Keratinocyte (primary cell): ENCODE measurements at regions not wholly inside any gene's neighbourhood (a gene's known extent, or its start where the extent isn't known, plus 50 kb on each side); places are given as distances from the start of the nearest gene placed in this dataset.

Experiments
- DNase-seq: peaks from one replicate; pipeline ENCODE4 v3.0.0-alpha.2; 2011; ENCODE audit warnings: low read depth, missing footprints, low spot score
- FAIRE-seq: peaks from 2 replicates; lab custom pipeline; 2011; peaks lifted over from hg19 to GRCh38; lab: Jason Lieb, UNC
- H2AFZ ChIP-seq: 2 replicates; pipeline ENCODE4 v1.6.0; 2012; ENCODE audit warnings: low read length, control low read depth, inconsistent platforms; ENCODE audit not compliant: control insufficient read depth
- H3K27ac ChIP-seq: 2 replicates; pipeline ENCODE4 v1.5.1; 2011; ENCODE audit warnings: low read length; ENCODE audit not compliant: control insufficient read depth, insufficient read depth
- H3K27me3 ChIP-seq: 3 replicates; pipeline ENCODE4 v1.6.0; 2011; ENCODE audit warnings: low read length; ENCODE audit not compliant: control insufficient read depth, insufficient read depth; ENCODE audit errors: extremely low read depth
- H3K36me3 ChIP-seq, 2 experiments: 2 replicates in 1 of 2; 3 replicates in 1 of 2; pipeline ENCODE4 v1.5.1; 2011; ENCODE audit warnings: low read length in 2 of 2, mild to moderate bottlenecking in 1 of 2; ENCODE audit not compliant: control insufficient read depth in 2 of 2, insufficient read depth in 2 of 2; ENCODE audit errors: extremely low read depth in 1 of 2
- H3K4me1 ChIP-seq: 3 replicates; pipeline ENCODE4 v1.5.1; 2011; ENCODE audit warnings: low read length; ENCODE audit not compliant: control insufficient read depth, insufficient read depth; ENCODE audit errors: extremely low read depth
- H3K4me2 ChIP-seq: 3 replicates; pipeline ENCODE4 v1.6.0; 2011; ENCODE audit warnings: low read depth, low read length; ENCODE audit not compliant: control insufficient read depth, insufficient read depth; ENCODE audit errors: extremely low read depth
- H3K4me3 ChIP-seq, 3 experiments: fragments of 200-600 bp in 1 of 3; sonication (generic) in 1 of 3; 2 replicates in 2 of 3; 3 replicates in 1 of 3; pipeline ENCODE4 v1.5.1; 2011 to 2016; ENCODE audit warnings: low read length in 3 of 3, mild to moderate bottlenecking in 3 of 3, control low read depth in 2 of 3, inconsistent platforms in 1 of 3, low read depth in 1 of 3, mixed read lengths in 1 of 3, mixed run types in 1 of 3, moderate library complexity in 1 of 3; ENCODE audit not compliant: control insufficient read depth in 2 of 3, insufficient read depth in 2 of 3; ENCODE audit errors: extremely low read depth in 1 of 3
- H3K79me2 ChIP-seq: 2 replicates; pipeline ENCODE4 v1.6.0; 2012; ENCODE audit warnings: low read length; ENCODE audit not compliant: control insufficient read depth, insufficient read depth
- H3K9ac ChIP-seq: 3 replicates; pipeline ENCODE4 v1.6.0; 2011; ENCODE audit warnings: low read length; ENCODE audit not compliant: control insufficient read depth, insufficient read depth; ENCODE audit errors: extremely low read depth
- H3K9me1 ChIP-seq: 3 replicates; pipeline ENCODE4 v1.6.0; 2011; ENCODE audit warnings: low read length; ENCODE audit not compliant: control insufficient read depth, insufficient read depth; ENCODE audit errors: extremely low read depth
- H3K9me3 ChIP-seq: 2 replicates; pipeline ENCODE4 v1.5.1; 2012; ENCODE audit warnings: low read depth, low read length; ENCODE audit not compliant: control insufficient read depth
- H4K20me1 ChIP-seq: 3 replicates; pipeline ENCODE4 v1.6.0; 2011; ENCODE audit warnings: low read length; ENCODE audit not compliant: control insufficient read depth, insufficient read depth; ENCODE audit errors: extremely low read depth
- EZH2 ChIP-seq: IDR thresholded peaks from one replicate; pipeline ENCODE4 v1.6.1; 2012; ENCODE audit warnings: inconsistent platforms, mild to moderate bottlenecking, low read length, moderate library complexity
- dilution Hi-C: fragments of 300-500 bp; cut with MboI; formaldehyde crosslinking; loops from one replicate; pipeline ENCODE4 v1.7.0; 2020; ENCODE audit warnings: low sequenced_read_pairs; ENCODE audit not compliant: extremely low pct_ligation_motif_present
- TF ChIP-seq, protein P1 (sequence below), 3 experiments: IDR thresholded peaks in 1 of 3; conservative IDR thresholded peaks in 1 of 3; optimal IDR thresholded peaks in 1 of 3; 2 replicates in 2 of 3; 3 replicates in 1 of 3; pipeline versions ENCODE3 to v1.5.1; 2011; ENCODE audit warnings: low read length in 3 of 3, mild to moderate bottlenecking in 3 of 3, moderate library complexity in 2 of 3, control low read depth in 1 of 3, inconsistent platforms in 1 of 3; ENCODE audit not compliant: insufficient read depth in 2 of 3; ENCODE audit errors: extremely low read depth in 1 of 3

DNA sequence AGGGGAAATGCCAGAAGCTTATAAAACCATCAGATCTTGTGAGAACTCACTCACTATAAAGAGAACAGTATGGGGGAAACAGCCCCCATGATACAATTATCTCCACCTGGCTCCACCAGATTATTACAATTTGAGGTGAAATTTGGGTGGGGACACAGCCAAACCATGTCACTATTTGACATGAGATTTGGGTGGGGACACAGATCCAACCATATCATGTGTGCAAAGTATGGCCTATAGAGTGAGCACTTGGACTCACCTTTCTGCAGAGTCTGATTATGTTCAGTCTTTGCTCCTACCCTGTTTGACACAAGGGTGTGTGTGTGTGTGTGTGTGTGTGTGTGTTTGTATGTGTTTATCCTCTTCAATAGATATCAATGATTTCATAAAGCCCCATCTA, 287.5 kb downstream of the ZNF536 start:
- no peaks in the 10 kb centered on the region for H3K27me3 ChIP-seq
- no peak overlapping the region for H3K27ac ChIP-seq
- no peaks in the 10 kb centered on the region for H3K4me1 ChIP-seq
- dilution Hi-C loops = no loop called here
- no peaks in the 10 kb centered on the region for H3K79me2 ChIP-seq
- no peaks in the 10 kb centered on the region for H3K9me1 ChIP-seq
- no peaks in the 10 kb centered on the region for H4K20me1 ChIP-seq
- DNase-seq = no peak
- H3K9ac ChIP-seq = no peak overlapping the region
- no peak overlapping the region for H3K4me2 ChIP-seq
- FAIRE-seq = no peak
- no peaks in the 10 kb centered on the region for H3K9me3 ChIP-seq
- H3K4me3 ChIP-seq = no peak overlapping the region
- H2AFZ ChIP-seq = no peak overlapping the region
- no peaks in the 10 kb centered on the region for H3K36me3 ChIP-seq
- no peak for TF ChIP-seq EZH2
- TF ChIP-seq, protein P1, sequence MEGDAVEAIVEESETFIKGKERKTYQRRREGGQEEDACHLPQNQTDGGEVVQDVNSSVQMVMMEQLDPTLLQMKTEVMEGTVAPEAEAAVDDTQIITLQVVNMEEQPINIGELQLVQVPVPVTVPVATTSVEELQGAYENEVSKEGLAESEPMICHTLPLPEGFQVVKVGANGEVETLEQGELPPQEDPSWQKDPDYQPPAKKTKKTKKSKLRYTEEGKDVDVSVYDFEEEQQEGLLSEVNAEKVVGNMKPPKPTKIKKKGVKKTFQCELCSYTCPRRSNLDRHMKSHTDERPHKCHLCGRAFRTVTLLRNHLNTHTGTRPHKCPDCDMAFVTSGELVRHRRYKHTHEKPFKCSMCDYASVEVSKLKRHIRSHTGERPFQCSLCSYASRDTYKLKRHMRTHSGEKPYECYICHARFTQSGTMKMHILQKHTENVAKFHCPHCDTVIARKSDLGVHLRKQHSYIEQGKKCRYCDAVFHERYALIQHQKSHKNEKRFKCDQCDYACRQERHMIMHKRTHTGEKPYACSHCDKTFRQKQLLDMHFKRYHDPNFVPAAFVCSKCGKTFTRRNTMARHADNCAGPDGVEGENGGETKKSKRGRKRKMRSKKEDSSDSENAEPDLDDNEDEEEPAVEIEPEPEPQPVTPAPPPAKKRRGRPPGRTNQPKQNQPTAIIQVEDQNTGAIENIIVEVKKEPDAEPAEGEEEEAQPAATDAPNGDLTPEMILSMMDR (optimal IDR thresholded peaks at IDR 0.05 in 1 of 3, IDR thresholded peaks at IDR 0.05 in 1 of 3, conservative IDR thresholded peaks at IDR 0.05 in 1 of 3; ENCODE audit: extremely low read depth in 1 of 3, insufficient read depth in 2 of 3, low read length in 3 of 3) = no peak

DNA sequence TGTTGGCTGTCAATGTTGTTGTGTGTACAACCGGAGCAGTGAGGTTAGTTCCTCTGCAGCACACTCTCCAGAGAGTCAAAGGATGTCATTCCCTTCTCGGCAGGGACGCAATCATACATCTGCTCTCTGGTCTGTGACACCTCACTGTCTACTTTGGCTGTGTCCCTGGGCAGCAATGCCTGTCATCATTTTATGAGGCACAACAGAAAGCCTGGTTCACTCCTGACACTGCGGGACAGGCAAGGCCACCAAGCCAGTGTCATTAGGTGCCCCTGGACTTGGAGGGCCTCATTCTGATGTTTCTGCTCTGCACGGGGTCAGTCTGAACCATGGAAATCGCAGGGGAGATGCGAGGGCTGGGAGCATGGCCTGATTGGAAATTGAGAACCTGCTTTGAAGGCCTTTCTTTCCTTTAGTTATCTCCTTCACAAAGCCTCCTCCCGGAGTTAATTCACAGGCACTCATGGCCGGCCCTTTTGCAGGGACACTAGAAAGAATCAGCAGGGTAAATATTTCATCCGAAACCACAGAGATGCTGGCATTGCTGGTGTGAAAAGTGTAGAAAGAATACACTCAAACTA, 284.4 kb downstream of the ZNF536 start:
- FAIRE-seq = no peak
- TF ChIP-seq EZH2 = no peak
- TF ChIP-seq, protein P1 (optimal IDR thresholded peaks at IDR 0.05 in 1 of 3, IDR thresholded peaks at IDR 0.05 in 1 of 3, conservative IDR thresholded peaks at IDR 0.05 in 1 of 3; ENCODE audit: extremely low read depth in 1 of 3, insufficient read depth in 2 of 3, low read length in 3 of 3) = no peak

More for the DNA sequence above, 284.4 kb downstream of the ZNF536 start:
- dilution Hi-C loops = no loop called here
- no peak overlapping the region for H3K27ac ChIP-seq
- H3K79me2 ChIP-seq = no peaks in the 10 kb centered on the region
- H3K9ac ChIP-seq = no peak overlapping the region
- H3K36me3 ChIP-seq = no peaks in the 10 kb centered on the region
- H3K4me3 ChIP-seq = no peak overlapping the region
- H3K4me2 ChIP-seq = no peak overlapping the region
- no peaks in the 10 kb centered on the region for H4K20me1 ChIP-seq
- H2AFZ ChIP-seq = no peak overlapping the region
- H3K4me1 ChIP-seq = no peaks in the 10 kb centered on the region
- no peaks in the 10 kb centered on the region for H3K27me3 ChIP-seq
- DNase-seq = no peak
- no peaks in the 10 kb centered on the region for H3K9me3 ChIP-seq
- H3K9me1 ChIP-seq = no peaks in the 10 kb centered on the region
